Psoas muscle (tissue), 7 donors: ENCODE measurements at regions not wholly inside any gene's neighbourhood (a gene's known extent, or its start where the extent isn't known, plus 50 kb on each side); places are given as distances from the start of the nearest gene placed in this dataset.

Experiments
- ATAC-seq, 4 donors: fragments of 200-7000 bp; cut with Tn5 transposase; one replicate each; pipeline ENCODE4 v1.9.1; 2020; ENCODE audit warnings: moderate library complexity in 3 of 4, mild to moderate bottlenecking in 2 of 4
- DNase-seq, 2 donors: peaks; one replicate each; pipeline ENCODE4 v3.0.0-alpha.2; 2020
- H3K27ac ChIP-seq: fragments of 200-600 bp; one replicate; pipeline ENCODE4 v1.8.0; 2022
- H3K27me3 ChIP-seq, 3 donors: fragments of 200-600 bp in 1 of 3; one replicate each; pipeline versions ENCODE4 v1.6.1 to v1.8.0; 2013 to 2022; ENCODE audit warnings: low read length in 2 of 3, mild to moderate bottlenecking in 2 of 3, moderate library complexity in 1 of 3; ENCODE audit not compliant: insufficient read depth in 3 of 3
- H3K36me3 ChIP-seq, 2 donors: fragments of 200-600 bp in 1 of 2; one replicate each; pipeline versions ENCODE4 v1.6.1 to v1.8.0; 2013 to 2022; ENCODE audit warnings: low read depth in 1 of 2, mild to moderate bottlenecking in 1 of 2, moderate library complexity in 1 of 2; ENCODE audit not compliant: insufficient read depth in 1 of 2
- H3K4me1 ChIP-seq: fragments of 200-600 bp; one replicate; pipeline ENCODE4 v1.8.0; 2022
- H3K4me3 ChIP-seq: fragments of 200-600 bp; one replicate; pipeline ENCODE4 v1.8.0; 2022; ENCODE audit warnings: mild to moderate bottlenecking
- H3K9me3 ChIP-seq: fragments of 200-600 bp; one replicate; pipeline ENCODE4 v1.8.0; 2022
- WGBS, 3 donors: extraction: QIAGEN DNeasy Blood & Tissue Kit; methylation state at CpG; one replicate each; pipeline versions ENCODE4 v1.1.6 to v1.1.7; 2013; 5-methylcytosine and 5-hydroxymethylcytosine counted together
- intact Hi-C, 2 donors: fragments of 100-400 bp; cut with DNase I; formaldehyde crosslinking; loops; one replicate each; pipeline versions ENCODE4 v1.11.0 to v1.14.2; 2022
- TF ChIP-seq, protein P1 (sequence below): fragments of 200-600 bp; IDR thresholded peaks from one replicate; pipeline ENCODE4 v1.8.0; 2022; ENCODE audit warnings: antibody characterized with exemption
- donor health status: healthy with polysubstance abuse.
- donor health status: DM: no; HTN: no; CAD: no; lungs with moderate emphysema.
- donor health status: Bipolar disorder and iron deficiency.
- donor health status: healthy.
- donor health status: DM: yes; HTN: yes; CAD: no.
- donor health status: DM: no; HTN: no; CAD: no.
- donor health status: DM: yes; HTN: yes; CAD: no.

DNA sequence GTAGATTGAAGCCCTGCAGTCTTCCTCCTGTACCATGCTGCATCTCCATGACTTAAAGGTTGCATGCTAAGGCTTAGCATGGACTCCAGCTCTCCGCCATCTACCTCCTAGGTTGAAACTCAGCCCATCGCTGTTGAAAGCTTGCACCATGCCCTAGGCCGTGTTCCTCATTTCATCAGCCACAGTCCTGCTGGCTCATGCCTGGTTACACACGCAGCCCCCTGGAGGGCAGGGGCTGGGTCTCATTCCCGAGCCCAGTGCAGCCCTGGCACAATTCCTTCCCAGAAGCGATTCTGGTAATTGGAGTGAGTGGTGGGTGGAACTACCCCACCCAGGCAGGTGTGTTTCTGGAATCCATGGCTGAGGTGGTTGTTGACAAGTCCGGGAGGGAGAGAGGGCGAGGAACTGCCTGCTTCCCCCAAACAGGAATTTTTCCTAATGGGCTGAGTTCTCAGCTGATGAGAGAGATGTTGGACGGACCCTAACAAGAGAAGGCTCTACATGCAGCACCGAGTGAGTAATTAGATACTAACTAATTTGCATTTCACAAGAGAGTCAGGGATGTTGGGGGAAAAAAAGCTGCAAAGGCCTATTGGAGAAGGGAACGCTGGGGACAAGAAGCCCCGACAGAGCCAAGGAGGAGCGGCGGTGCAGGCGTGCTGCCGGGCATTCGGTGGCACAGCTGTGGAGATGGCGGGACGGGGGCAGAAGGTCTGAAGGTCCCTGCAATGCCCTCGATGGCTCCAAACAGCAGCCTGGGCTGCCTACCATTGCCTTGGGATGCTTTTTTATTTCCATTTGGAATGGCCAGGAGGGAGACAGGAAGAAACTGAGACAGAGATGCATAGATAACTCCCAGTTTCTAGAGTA lies 92.3 kb upstream of the TLE3 start:
- H3K27me3 ChIP-seq: no peaks in the 10 kb centered on the region
- intact Hi-C loops: loop anchor here in 1 of 2 donors (10.0 kb wide), 1 partner anchor 375 kb away; no protein-coding TSS in a partner anchor
- 96 to 97% (median 96%) methylated on average over 20 of the region's 20 CpGs for WGBS, 3 donors
- DNase-seq: no peak
- peaks cover 2% of the 10 kb centered on the region for H3K4me1 ChIP-seq
- H3K4me3 ChIP-seq: no peak overlapping the region
- TF ChIP-seq, protein P1, sequence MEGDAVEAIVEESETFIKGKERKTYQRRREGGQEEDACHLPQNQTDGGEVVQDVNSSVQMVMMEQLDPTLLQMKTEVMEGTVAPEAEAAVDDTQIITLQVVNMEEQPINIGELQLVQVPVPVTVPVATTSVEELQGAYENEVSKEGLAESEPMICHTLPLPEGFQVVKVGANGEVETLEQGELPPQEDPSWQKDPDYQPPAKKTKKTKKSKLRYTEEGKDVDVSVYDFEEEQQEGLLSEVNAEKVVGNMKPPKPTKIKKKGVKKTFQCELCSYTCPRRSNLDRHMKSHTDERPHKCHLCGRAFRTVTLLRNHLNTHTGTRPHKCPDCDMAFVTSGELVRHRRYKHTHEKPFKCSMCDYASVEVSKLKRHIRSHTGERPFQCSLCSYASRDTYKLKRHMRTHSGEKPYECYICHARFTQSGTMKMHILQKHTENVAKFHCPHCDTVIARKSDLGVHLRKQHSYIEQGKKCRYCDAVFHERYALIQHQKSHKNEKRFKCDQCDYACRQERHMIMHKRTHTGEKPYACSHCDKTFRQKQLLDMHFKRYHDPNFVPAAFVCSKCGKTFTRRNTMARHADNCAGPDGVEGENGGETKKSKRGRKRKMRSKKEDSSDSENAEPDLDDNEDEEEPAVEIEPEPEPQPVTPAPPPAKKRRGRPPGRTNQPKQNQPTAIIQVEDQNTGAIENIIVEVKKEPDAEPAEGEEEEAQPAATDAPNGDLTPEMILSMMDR: no peak
- no peak for ATAC-seq
- no peaks in the 10 kb centered on the region for H3K9me3 ChIP-seq
- H3K36me3 ChIP-seq: no peaks in the 10 kb centered on the region
- H3K27ac ChIP-seq: no peak overlapping the region

DNA sequence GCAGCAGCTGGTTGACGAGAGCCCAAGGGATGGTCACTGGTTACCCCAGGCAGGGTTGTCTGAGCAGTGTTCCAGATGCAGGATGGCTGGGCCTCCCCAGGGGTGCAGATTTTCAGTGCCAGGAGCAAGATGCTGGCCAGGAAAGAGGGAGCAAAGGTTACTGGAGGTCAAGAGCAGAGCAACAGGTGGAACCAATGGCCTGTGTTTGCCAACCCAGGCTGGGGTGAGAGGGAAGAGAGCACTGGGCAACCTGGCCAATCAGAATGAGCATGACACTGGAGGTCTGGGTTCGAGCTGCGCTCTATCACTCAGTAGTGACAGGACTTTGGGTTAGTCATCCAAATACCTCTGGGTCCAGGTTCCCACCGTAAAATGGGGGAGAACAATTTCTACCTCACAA lies 90.6 kb upstream of the TLE3 start:
- no peak for ATAC-seq
- intact Hi-C loops: no loop called here
- Histone ChIP-seq H3K9me3 (no peaks in the 10 kb centered on the region), H3K4me1 (peaks cover 5% of the 10 kb centered on the region), H3K27me3 (no peaks in the 10 kb centered on the region), H3K4me3 (no peak overlapping the region), H3K27ac (no peak overlapping the region), H3K36me3 (no peaks in the 10 kb centered on the region)
- WGBS, 3 donors: 88 to 93% (median 91%) methylated on average over 4 of the region's 4 CpGs
- no peak for DNase-seq
- TF ChIP-seq, protein P1: no peak

DNA sequence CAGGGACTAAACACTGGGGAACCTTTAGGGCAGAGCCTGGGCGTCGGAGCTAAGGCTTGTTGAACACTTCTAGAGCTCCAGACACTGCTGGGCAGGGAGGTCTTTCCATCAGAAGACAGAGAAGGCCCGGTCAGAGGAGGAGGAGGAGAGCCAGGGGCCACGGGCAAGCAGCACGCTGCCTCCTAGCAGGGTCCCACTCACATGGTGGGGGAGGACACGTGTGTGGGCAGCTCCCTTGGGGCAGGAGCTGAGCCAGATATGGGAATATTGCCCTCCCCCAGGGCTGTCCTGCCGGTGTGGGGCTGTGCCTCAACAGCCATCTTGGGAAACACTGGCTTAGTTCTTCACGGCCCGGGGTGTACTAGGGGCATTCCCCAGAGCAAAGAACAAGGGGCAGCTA lies 89.6 kb upstream of the TLE3 start:
- 87 to 91% (median 88%) methylated on average over 9 of the region's 9 CpGs for WGBS, 3 donors
- intact Hi-C loops: no loop called here
- Histone ChIP-seq H3K27me3 (no peaks in the 10 kb centered on the region), H3K36me3 (no peaks in the 10 kb centered on the region), H3K27ac (no peak overlapping the region), H3K9me3 (no peaks in the 10 kb centered on the region), H3K4me3 (no peak overlapping the region), H3K4me1 (peaks cover 11% of the 10 kb centered on the region)
- ATAC-seq (no peak), DNase-seq (no peak)
- TF ChIP-seq, protein P1: no peak

DNA sequence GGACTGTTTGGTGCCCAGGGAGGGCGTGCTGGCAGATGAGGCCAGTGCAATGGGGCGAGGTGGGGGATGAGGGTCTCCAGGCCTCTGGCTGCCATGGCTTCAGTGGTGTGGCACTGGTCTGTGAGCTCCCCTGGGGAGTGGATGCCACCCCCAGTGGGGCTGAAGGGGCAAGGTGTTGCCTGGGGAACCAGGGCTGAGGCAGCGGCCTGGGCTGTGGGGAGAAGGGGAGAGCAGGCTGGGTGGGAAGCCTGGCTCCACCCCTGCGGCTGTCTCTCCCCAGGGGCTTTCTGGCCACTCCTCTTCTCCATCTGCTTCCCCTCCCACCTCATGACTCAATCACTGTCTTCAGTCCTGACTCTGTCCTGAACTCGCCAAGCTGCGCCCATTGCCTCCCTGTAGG lies 88.4 kb upstream of the TLE3 start:
- DNase-seq (no peak), ATAC-seq (no peak)
- no peak overlapping the region for H3K4me3 ChIP-seq
- intact Hi-C loops: no loop called here
- peaks cover 11% of the 10 kb centered on the region for H3K4me1 ChIP-seq
- WGBS, 3 donors: 95 to 97% (median 96%) methylated on average over 5 to 6 of the region's 6 CpGs
- TF ChIP-seq, protein P1: no peak
- H3K9me3 ChIP-seq: no peaks in the 10 kb centered on the region
- H3K27me3 ChIP-seq: no peaks in the 10 kb centered on the region
- H3K27ac ChIP-seq: no peak overlapping the region
- no peaks in the 10 kb centered on the region for H3K36me3 ChIP-seq
